SU-DHL-6 (cell line): ENCODE measurements at regions not wholly inside any gene's neighbourhood (a gene's known extent, or its start where the extent isn't known, plus 50 kb on each side); places are given as distances from the start of the nearest gene placed in this dataset.

Experiments
- H2AFZ ChIP-seq: fragments of 200-600 bp; sonication (generic); 2 replicates; pipeline ENCODE4 v1.6.1; 2014; ENCODE audit warnings: low read depth, mild to moderate bottlenecking, moderate library complexity, mixed read lengths, antibody characterized with exemption, low read length; ENCODE audit not compliant: severe bottlenecking
- H3F3A ChIP-seq: fragments of 200-600 bp; shearing (Covaris generic); 2 replicates; pipeline ENCODE4 v1.6.0; 2016; ENCODE audit warnings: antibody characterized with exemption, mild to moderate bottlenecking; ENCODE audit not compliant: insufficient read depth
- H3K27ac ChIP-seq: fragments of 200-600 bp; sonication (generic); 2 replicates; pipeline ENCODE4 v1.5.1; 2016; ENCODE audit warnings: low read depth, mild to moderate bottlenecking, low read length, moderate library complexity, mixed read lengths
- H3K27me3 ChIP-seq: fragments of 200-600 bp; sonication (generic), shearing (Covaris generic); 2 replicates; pipeline ENCODE4 v1.6.0; 2014; ENCODE audit warnings: mild to moderate bottlenecking, low read length
- H3K36me3 ChIP-seq: fragments of 200-600 bp; sonication (generic); 2 replicates; pipeline ENCODE4 v1.6.1; 2014; ENCODE audit warnings: mild to moderate bottlenecking, low read length, mixed read lengths
- H3K4me2 ChIP-seq: fragments of 300-600, 200-600 bp; shearing (Covaris generic), sonication (generic); 2 replicates; pipeline ENCODE4 v1.6.0; 2014; ENCODE audit warnings: low read length, low read depth, mild to moderate bottlenecking; ENCODE audit not compliant: poor library complexity, severe bottlenecking
- H3K4me3 ChIP-seq: fragments of 200-600 bp; sonication (generic); 2 replicates; pipeline ENCODE4 v1.5.1; 2014; ENCODE audit warnings: antibody characterized with exemption, low read length, mild to moderate bottlenecking, mixed read lengths; ENCODE audit not compliant: insufficient read depth, poor library complexity, severe bottlenecking
- H3K79me2 ChIP-seq: fragments of 200-600 bp; sonication (generic); 2 replicates; pipeline ENCODE4 v1.6.1; 2014; ENCODE audit warnings: mild to moderate bottlenecking, low read length, moderate library complexity; ENCODE audit not compliant: insufficient read depth
- H3K9ac ChIP-seq: fragments of 200-600 bp; sonication (generic); 2 replicates; pipeline ENCODE4 v1.7.0; 2014; ENCODE audit warnings: mild to moderate bottlenecking, low read length
- H3K9me2 ChIP-seq: fragments of 200-600 bp; sonication (generic); replicated peaks from 2 replicates; pipeline ENCODE4 v1.6.1; 2014; ENCODE audit warnings: low read length; ENCODE audit not compliant: insufficient read depth
- H3K9me3 ChIP-seq: fragments of 200-600 bp; sonication (generic); 2 replicates; pipeline ENCODE4 v1.6.1; 2014; ENCODE audit warnings: low read length, mixed read lengths; ENCODE audit not compliant: insufficient read depth
- H4K20me1 ChIP-seq: fragments of 200-600 bp; sonication (generic); 2 replicates; pipeline ENCODE4 v1.6.1; 2014; ENCODE audit warnings: low read depth, mild to moderate bottlenecking, antibody characterized with exemption, low read length, moderate library complexity, mixed read lengths
- EZH2phosphoT487 ChIP-seq: fragments of 200-600 bp; sonication (generic), shearing (Covaris generic); conservative IDR thresholded peaks from 2 replicates; pipeline ENCODE4 v1.6.1; 2018; ENCODE audit warnings: mild to moderate bottlenecking, antibody characterized with exemption, low read length, moderate library complexity, mixed read lengths
- TF ChIP-seq, protein P1 (sequence below): fragments of 200-600 bp; sonication (generic); IDR thresholded peaks from one replicate; pipeline ENCODE4 v1.5.1; 2017; ENCODE audit warnings: antibody characterized with exemption, mild to moderate bottlenecking, low read length, moderate library complexity; ENCODE audit not compliant: insufficient read depth, poor library complexity, severe bottlenecking

DNA sequence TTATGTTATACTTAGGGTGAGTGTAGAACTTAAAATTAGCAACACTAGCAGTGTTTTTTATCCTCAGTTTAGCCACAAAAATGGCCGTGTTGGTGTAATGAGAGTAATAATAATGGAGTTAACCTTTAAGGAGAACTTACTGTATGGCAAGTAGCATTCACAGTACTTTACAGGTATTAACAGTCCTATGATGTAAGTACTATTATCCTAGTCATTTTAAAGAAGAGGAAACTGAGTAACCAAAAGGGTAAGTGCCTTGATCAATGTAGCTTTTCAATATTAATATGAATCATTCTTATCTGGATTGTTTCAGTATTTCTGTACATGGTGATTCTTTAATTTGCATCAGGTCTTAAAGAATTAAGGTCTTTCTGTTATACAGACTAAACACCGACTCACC is 170.3 kb downstream of the CD47 start:
- Histone ChIP-seq H3K27ac (no peak overlapping the region), H3K9me3 (no peaks in the 10 kb centered on the region), H2AFZ (no peak overlapping the region), H3K4me3 (no peak overlapping the region), H3K4me2 (no peak overlapping the region), H3K9ac (no peak overlapping the region), H3K79me2 (no peaks in the 10 kb centered on the region), H4K20me1 (no peaks in the 10 kb centered on the region), H3K36me3 (no peaks in the 10 kb centered on the region), H3K9me2 (no peaks in the 10 kb centered on the region), H3F3A (no peaks in the 10 kb centered on the region), H3K27me3 (no peaks in the 10 kb centered on the region)
- TF ChIP-seq, protein P1, sequence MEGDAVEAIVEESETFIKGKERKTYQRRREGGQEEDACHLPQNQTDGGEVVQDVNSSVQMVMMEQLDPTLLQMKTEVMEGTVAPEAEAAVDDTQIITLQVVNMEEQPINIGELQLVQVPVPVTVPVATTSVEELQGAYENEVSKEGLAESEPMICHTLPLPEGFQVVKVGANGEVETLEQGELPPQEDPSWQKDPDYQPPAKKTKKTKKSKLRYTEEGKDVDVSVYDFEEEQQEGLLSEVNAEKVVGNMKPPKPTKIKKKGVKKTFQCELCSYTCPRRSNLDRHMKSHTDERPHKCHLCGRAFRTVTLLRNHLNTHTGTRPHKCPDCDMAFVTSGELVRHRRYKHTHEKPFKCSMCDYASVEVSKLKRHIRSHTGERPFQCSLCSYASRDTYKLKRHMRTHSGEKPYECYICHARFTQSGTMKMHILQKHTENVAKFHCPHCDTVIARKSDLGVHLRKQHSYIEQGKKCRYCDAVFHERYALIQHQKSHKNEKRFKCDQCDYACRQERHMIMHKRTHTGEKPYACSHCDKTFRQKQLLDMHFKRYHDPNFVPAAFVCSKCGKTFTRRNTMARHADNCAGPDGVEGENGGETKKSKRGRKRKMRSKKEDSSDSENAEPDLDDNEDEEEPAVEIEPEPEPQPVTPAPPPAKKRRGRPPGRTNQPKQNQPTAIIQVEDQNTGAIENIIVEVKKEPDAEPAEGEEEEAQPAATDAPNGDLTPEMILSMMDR, result no peak
- TF ChIP-seq EZH2phosphoT487, result no peak

DNA sequence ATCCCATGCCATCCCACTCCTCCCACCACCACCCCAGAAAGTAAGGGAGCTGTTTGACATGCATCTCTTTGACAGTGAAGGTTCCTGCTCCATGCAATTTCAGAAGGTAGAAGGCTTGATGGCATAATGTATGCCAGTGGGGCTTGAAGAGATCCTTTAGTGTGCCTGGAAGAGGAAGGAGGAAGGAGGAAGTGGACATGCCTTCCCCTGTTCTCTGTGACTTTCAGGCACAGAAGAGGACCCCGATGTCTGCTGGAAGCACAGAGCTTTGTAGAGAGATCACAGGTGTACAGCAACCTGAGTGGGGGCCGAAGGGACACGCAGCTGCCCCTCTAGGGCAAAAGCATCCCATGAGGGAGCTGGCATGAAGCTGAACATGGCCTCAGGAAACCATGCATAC is 171.6 kb downstream of the CD47 start:
- no peak for TF ChIP-seq EZH2phosphoT487
- TF ChIP-seq, protein P1, result no peak
- Histone ChIP-seq H3K9ac (no peak overlapping the region), H3K79me2 (no peaks in the 10 kb centered on the region), H3K27ac (no peak overlapping the region), H3K9me2 (no peaks in the 10 kb centered on the region), H3K36me3 (no peaks in the 10 kb centered on the region), H3K4me2 (no peak overlapping the region), H2AFZ (no peak overlapping the region), H4K20me1 (no peaks in the 10 kb centered on the region), H3K4me3 (no peak overlapping the region), H3K9me3 (no peaks in the 10 kb centered on the region), H3F3A (no peaks in the 10 kb centered on the region), H3K27me3 (no peaks in the 10 kb centered on the region)

DNA sequence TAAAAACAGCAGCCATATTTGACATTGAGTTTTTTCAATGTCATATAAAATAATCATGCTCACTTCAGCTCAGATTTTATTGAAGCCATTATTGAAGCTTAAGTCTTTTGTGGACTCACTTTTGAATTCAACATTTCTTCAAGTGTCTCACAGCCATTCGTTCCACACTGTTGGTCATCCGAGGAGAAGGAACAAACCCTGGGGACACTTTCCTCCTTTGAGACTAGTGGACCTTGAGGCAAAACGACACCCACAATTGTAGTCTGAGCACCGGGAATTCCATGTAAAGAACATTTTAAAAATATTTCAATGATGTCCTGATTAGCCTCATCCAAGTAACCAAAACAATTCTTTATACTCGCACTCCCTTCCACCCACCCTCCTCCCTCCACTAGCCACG is 174.7 kb downstream of the CD47 start:
- H3K79me2 ChIP-seq, result no peaks in the 10 kb centered on the region
- no peaks in the 10 kb centered on the region for H4K20me1 ChIP-seq
- H3K27ac ChIP-seq, result no peak overlapping the region
- H3K9me2 ChIP-seq, result no peaks in the 10 kb centered on the region
- TF ChIP-seq, protein P1, result no peak
- no peak for TF ChIP-seq EZH2phosphoT487
- no peaks in the 10 kb centered on the region for H3F3A ChIP-seq
- no peak overlapping the region for H3K4me2 ChIP-seq
- no peaks in the 10 kb centered on the region for H3K27me3 ChIP-seq
- no peaks in the 10 kb centered on the region for H3K36me3 ChIP-seq
- no peak overlapping the region for H2AFZ ChIP-seq
- H3K9me3 ChIP-seq, result no peaks in the 10 kb centered on the region
- H3K9ac ChIP-seq, result no peak overlapping the region
- H3K4me3 ChIP-seq, result no peak overlapping the region

DNA sequence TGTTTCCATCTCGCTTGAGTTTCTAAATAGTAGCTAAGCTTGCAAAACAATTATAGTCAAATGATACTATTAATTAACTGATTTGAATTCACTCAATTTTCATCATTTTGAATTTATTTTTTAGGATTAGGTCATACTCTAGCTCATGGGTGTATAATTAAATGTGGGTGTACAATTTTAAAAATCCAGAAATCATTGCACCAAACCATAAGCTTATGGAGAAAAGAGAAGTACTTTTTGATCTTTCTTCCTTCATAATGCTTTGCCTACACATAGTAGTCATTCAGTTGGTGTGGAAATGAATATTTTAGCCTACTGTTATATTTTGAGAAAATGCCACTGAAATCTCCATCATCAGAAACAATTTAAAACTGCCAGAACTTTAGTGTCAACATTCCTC is 175.1 kb downstream of the CD47 start:
- no peak for TF ChIP-seq EZH2phosphoT487
- TF ChIP-seq, protein P1, result no peak
- H3K4me2 ChIP-seq, result no peak overlapping the region
- no peak overlapping the region for H3K27ac ChIP-seq
- no peak overlapping the region for H3K9ac ChIP-seq
- no peak overlapping the region for H3K4me3 ChIP-seq
- no peaks in the 10 kb centered on the region for H3K27me3 ChIP-seq
- no peaks in the 10 kb centered on the region for H3K9me3 ChIP-seq
- H3K36me3 ChIP-seq, result no peaks in the 10 kb centered on the region
- no peak overlapping the region for H2AFZ ChIP-seq
- H3K79me2 ChIP-seq, result no peaks in the 10 kb centered on the region
- no peaks in the 10 kb centered on the region for H3K9me2 ChIP-seq
- H4K20me1 ChIP-seq, result no peaks in the 10 kb centered on the region
- no peaks in the 10 kb centered on the region for H3F3A ChIP-seq
